A549 (cell line): ENCODE measurements at regions not wholly inside any gene's neighbourhood (a gene's known extent, or its start where the extent isn't known, plus 50 kb on each side); places are given as distances from the start of the nearest gene placed in this dataset.

Experiments
- ATAC-seq, 2 experiments: fragments of 200-7000 bp in 1 of 2; fragments of >200 bp in 1 of 2; cut with Nextera tagmentation in 1 of 2; cut with Tn5 transposase in 1 of 2; 3 replicates each; pipeline versions ENCODE4 v1.8.0 to v1.9.1; 2018 to 2020; ENCODE audit warnings: mild to moderate bottlenecking in 1 of 2, moderate library complexity in 1 of 2
- CTCF ChIA-PET: fragments of 300-600 bp; sonication (Branson Sonifier 250); formaldehyde crosslinking; extraction: SDS; loops from one replicate; lab custom pipeline; 2021; ENCODE audit warnings: antibody characterized with exemption, inconsistent platforms; lab: Yijun Ruan, JAX
- POLR2A ChIA-PET: fragments of 350-600 bp; formaldehyde crosslinking; extraction: SDS; loops from one replicate; lab custom pipeline; 2021; ENCODE audit warnings: antibody characterized with exemption, inconsistent platforms; lab: Yijun Ruan, JAX
- DNase-seq, 2 experiments: peaks; one replicate each; pipeline versions ENCODE4 v3.0.0 to v3.0.0-alpha.2; 2011 to 2016; ENCODE audit warnings: low read depth in 1 of 2, low spot score in 1 of 2
- FAIRE-seq: peaks from 2 replicates; lab custom pipeline; 2011; peaks lifted over from hg19 to GRCh38; lab: Jason Lieb, UNC
- H3K27ac ChIP-seq, 2 experiments: fragments of >200 bp; sonication (Bioruptor Twin); formaldehyde crosslinking; 3 replicates each; pipeline ENCODE4 v1.5.1; 2016 to 2017
- H3K4me1 ChIP-seq: fragments of >200 bp; sonication (Bioruptor Twin); formaldehyde crosslinking; 3 replicates; pipeline ENCODE4 v1.6.1; 2016
- H3K4me2 ChIP-seq: fragments of >200 bp; sonication (Bioruptor Twin); formaldehyde crosslinking; 3 replicates; pipeline ENCODE4 v1.6.1; 2016
- H3K4me3 ChIP-seq: fragments of >200 bp; sonication (Bioruptor Twin); formaldehyde crosslinking; 3 replicates; pipeline ENCODE4 v1.5.1; 2016
- H3K9me3 ChIP-seq: fragments of >200 bp; sonication (Bioruptor Twin); formaldehyde crosslinking; 3 replicates; pipeline ENCODE4 v1.6.1; 2016
- CEBPB ChIP-seq, 2 experiments: fragments of >200 bp in 1 of 2; sonication (Bioruptor Twin) in 1 of 2; formaldehyde crosslinking in 1 of 2; IDR thresholded peaks; 2 replicates each; pipeline ENCODE4 v1.6.1; 2012 to 2016
- CHD4 ChIP-seq: fragments of 200-600 bp; sonication (generic); IDR thresholded peaks from 2 replicates; pipeline ENCODE4 v1.6.1; 2016; ENCODE audit warnings: antibody characterized with exemption, mild to moderate bottlenecking, borderline replicate concordance
- EHF ChIP-seq: fragments of 250-450 bp; sonication (Bioruptor Pico); IDR thresholded peaks from 2 replicates; pipeline ENCODE4 v1.5.0; 2020; ENCODE audit warnings: mild to moderate bottlenecking
- HOXA7 ChIP-seq: fragments of 250-450 bp; sonication (Bioruptor Pico); IDR thresholded peaks from 2 replicates; pipeline ENCODE4 v1.5.0; 2020; ENCODE audit warnings: mild to moderate bottlenecking, moderate library complexity
- JUNB ChIP-seq: fragments of >200 bp; sonication (Bioruptor Twin); formaldehyde crosslinking; IDR thresholded peaks from 2 replicates; pipeline ENCODE4 v1.6.1; 2016
- POLR2A ChIP-seq: IDR thresholded peaks from 2 replicates; pipeline ENCODE4 v1.6.1; 2012; ENCODE audit warnings: mild to moderate bottlenecking, low read length
- RAD21 ChIP-seq, 2 experiments: fragments of >200 bp in 1 of 2; sonication (Bioruptor Twin) in 1 of 2; formaldehyde crosslinking in 1 of 2; IDR thresholded peaks in 1 of 2; conservative IDR thresholded peaks in 1 of 2; 2 replicates in 1 of 2; 3 replicates in 1 of 2; pipeline ENCODE4 v1.6.1; 2012 to 2018; ENCODE audit warnings: inconsistent platforms in 1 of 2
- RARB ChIP-seq: fragments of 250-450 bp; sonication (Bioruptor Pico); IDR thresholded peaks from 2 replicates; pipeline ENCODE4 v1.8.0; 2021; ENCODE audit warnings: mild to moderate bottlenecking, moderate library complexity
- RFX5 ChIP-seq: fragments of 450-650 bp; IDR thresholded peaks from 2 replicates; pipeline ENCODE4 v1.7.1; 2014; ENCODE audit warnings: antibody characterized with exemption, mild to moderate bottlenecking, moderate library complexity
- SMC3 ChIP-seq: fragments of >200 bp; sonication (Bioruptor Twin); formaldehyde crosslinking; IDR thresholded peaks from 3 replicates; pipeline ENCODE4 v1.6.1; 2018; ENCODE audit warnings: inconsistent platforms
- SREBF2 ChIP-seq: fragments of 450-650 bp; IDR thresholded peaks from 2 replicates; pipeline ENCODE4 v1.6.1; 2014; ENCODE audit warnings: mild to moderate bottlenecking, moderate library complexity
- TFCP2L1 ChIP-seq: fragments of 250-450 bp; sonication (Bioruptor Pico); IDR thresholded peaks from 2 replicates; pipeline ENCODE4 v1.5.0; 2021; ENCODE audit warnings: mild to moderate bottlenecking
- TP53 ChIP-seq: fragments of 250-450 bp; sonication (Bioruptor Pico); IDR thresholded peaks from 2 replicates; pipeline ENCODE4 v1.5.0; 2021; ENCODE audit warnings: mild to moderate bottlenecking, moderate library complexity
- ZNF302 ChIP-seq: fragments of 250-450 bp; sonication (Bioruptor Pico); IDR thresholded peaks from 2 replicates; pipeline ENCODE4 v1.9.0; 2021; ENCODE audit warnings: inconsistent platforms, mild to moderate bottlenecking, moderate library complexity
- WGBS: methylation state at CpG from one replicate; pipeline ENCODE4 v1.1.6; 2017; ENCODE audit errors: missing lambda C conversion rate; 5-methylcytosine and 5-hydroxymethylcytosine counted together
- TF ChIP-seq, protein P1 (sequence below): fragments of >200 bp; sonication (Bioruptor Twin); formaldehyde crosslinking; IDR thresholded peaks from 3 replicates; pipeline ENCODE4 v1.5.1; 2016
- TF ChIP-seq, protein P2 (sequence below): fragments of >200 bp; sonication (Bioruptor Twin); formaldehyde crosslinking; IDR thresholded peaks from 3 replicates; pipeline ENCODE4 v1.6.1; 2016
- TF ChIP-seq, protein P3 (sequence below): fragments of >200 bp; sonication (Bioruptor Twin); formaldehyde crosslinking; IDR thresholded peaks from 2 replicates; pipeline ENCODE4 v1.6.1; 2016
- TF ChIP-seq, protein P4 (sequence below): fragments of 250-450 bp; sonication (Bioruptor Pico); IDR thresholded peaks from 2 replicates; pipeline ENCODE4 v1.5.0; 2021; ENCODE audit warnings: mild to moderate bottlenecking, moderate library complexity, borderline replicate concordance
- TF ChIP-seq, protein P5 (sequence below): fragments of 250-450 bp; sonication (Bioruptor Pico); IDR thresholded peaks from 2 replicates; pipeline ENCODE4 v1.5.0; 2020; ENCODE audit warnings: low read depth, mild to moderate bottlenecking, moderate library complexity

DNA sequence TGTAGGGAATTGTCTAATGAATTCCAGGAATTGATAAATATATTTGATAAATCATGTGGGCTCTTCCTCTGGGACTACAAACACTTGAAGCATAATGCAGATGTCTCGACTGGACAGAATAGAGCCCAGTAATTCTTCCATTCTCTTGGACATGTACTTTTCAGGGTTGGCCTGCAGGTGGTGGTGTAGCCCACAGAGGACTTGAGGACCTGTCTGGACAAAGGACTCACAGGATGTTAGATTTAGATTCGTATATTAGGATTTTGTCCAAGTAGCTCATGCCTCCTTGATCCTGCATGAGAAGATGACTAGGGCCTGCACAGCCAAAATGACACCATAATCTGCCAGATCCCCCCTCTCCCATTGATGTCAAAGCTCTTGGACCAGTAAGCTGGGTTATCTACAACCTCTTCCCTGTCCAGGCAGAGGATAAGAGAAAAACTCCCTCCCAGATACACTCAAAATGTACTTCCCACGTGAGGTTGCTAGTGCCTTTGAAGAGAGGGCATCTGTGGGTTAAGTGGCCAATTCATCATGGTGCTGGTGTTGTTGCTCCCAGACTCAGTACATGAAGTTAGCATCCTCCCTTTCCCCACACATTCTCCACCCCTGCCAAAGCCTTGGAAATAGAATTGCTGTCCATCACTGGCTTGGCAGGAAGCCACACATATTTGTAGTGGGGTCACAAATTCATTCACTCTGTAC, 88.6 kb upstream of the ZNF280D start:
- ATAC-seq (peak; percentile 88 to 97), FAIRE-seq (no peak), DNase-seq (peak; percentile 58 to 80)
- Histone ChIP-seq H3K9me3 (no peaks in the 10 kb centered on the region), H3K27ac (peak overlapping the region in 1 of 2 experiments; percentile 52; a peak in 2 of 6 replicates), H3K4me3 (no peak overlapping the region), H3K4me2 (0 out of 3 replicates have a peak overlapping the region, but pooled peaks have one; percentile 2), H3K4me1 (peaks cover 7% of the 10 kb centered on the region)
- CTCF ChIA-PET, result interaction anchor here (0.5 to 4.2 kb wide), 21 partner anchors 9 to 1090 kb away, joined by 3 to 14 read pairs (median 3); no protein-coding TSS in a partner anchor
- TF ChIP-seq, protein P1, sequence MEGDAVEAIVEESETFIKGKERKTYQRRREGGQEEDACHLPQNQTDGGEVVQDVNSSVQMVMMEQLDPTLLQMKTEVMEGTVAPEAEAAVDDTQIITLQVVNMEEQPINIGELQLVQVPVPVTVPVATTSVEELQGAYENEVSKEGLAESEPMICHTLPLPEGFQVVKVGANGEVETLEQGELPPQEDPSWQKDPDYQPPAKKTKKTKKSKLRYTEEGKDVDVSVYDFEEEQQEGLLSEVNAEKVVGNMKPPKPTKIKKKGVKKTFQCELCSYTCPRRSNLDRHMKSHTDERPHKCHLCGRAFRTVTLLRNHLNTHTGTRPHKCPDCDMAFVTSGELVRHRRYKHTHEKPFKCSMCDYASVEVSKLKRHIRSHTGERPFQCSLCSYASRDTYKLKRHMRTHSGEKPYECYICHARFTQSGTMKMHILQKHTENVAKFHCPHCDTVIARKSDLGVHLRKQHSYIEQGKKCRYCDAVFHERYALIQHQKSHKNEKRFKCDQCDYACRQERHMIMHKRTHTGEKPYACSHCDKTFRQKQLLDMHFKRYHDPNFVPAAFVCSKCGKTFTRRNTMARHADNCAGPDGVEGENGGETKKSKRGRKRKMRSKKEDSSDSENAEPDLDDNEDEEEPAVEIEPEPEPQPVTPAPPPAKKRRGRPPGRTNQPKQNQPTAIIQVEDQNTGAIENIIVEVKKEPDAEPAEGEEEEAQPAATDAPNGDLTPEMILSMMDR, result peak; percentile 78
- no peak for TF ChIP-seq SREBF2
- TF ChIP-seq RAD21 (conservative IDR thresholded peaks at IDR 0.05 in 1 of 2, IDR thresholded peaks at IDR 0.05 in 1 of 2), result peak; percentile 84 to 96
- TF ChIP-seq SMC3, result peak; percentile 80
- POLR2A ChIA-PET, result interaction anchor here (1.1 to 1.6 kb wide), 2 partner anchors 66 to 96 kb away, joined by 3 to 4 read pairs; partner anchors contain the start of gene TCF12
- whole genome bisulfite sequencing, result 14% methylated on average over 3 of the region's 3 CpGs

DNA sequence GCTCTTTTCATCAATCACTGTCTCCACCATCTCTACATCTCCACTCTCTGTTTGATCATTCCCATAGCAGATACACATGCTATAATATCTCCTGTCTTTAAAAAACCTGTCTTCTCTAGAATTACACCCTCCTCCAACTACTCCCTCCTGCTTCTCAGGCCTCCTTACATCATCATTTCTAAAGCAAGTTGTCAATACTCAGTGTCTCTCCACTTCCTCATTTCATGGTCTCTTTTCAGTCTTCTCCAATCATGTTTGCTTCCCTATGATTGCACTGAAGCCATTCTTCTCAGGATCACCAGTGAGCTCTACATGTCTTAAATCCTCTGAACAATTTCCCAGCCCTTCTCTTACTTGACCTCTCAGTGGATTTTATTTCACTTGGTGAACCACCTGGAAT, 87.0 kb upstream of the ZNF280D start:
- Histone ChIP-seq H3K27ac (no peak overlapping the region), H3K9me3 (no peaks in the 10 kb centered on the region), H3K4me2 (no peak overlapping the region), H3K4me1 (peaks cover 9% of the 10 kb centered on the region), H3K4me3 (no peak overlapping the region)
- ChIA-PET CTCF (interaction anchor here (0.5 to 2.8 kb wide), 7 partner anchors 49 to 486 kb away, joined by 3 to 8 read pairs (median 3); no protein-coding TSS in a partner anchor), POLR2A (no interaction called here)
- no peak for ATAC-seq
- no peak for TF ChIP-seq TFCP2L1
- no peak for TF ChIP-seq TP53 (CRISPR knock-in tag)
- TF ChIP-seq SMC3, result no peak
- TF ChIP-seq, protein P1, result no peak
- TF ChIP-seq POLR2A, result no peak
- TF ChIP-seq, protein P2, sequence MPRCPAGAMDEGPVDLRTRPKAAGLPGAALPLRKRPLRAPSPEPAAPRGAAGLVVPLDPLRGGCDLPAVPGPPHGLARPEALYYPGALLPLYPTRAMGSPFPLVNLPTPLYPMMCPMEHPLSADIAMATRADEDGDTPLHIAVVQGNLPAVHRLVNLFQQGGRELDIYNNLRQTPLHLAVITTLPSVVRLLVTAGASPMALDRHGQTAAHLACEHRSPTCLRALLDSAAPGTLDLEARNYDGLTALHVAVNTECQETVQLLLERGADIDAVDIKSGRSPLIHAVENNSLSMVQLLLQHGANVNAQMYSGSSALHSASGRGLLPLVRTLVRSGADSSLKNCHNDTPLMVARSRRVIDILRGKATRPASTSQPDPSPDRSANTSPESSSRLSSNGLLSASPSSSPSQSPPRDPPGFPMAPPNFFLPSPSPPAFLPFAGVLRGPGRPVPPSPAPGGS, result no peak
- TF ChIP-seq JUNB, result no peak
- TF ChIP-seq ZNF302 (CRISPR knock-in tag), result no peak
- no peak for TF ChIP-seq RFX5
- no peak for TF ChIP-seq CHD4
- TF ChIP-seq, protein P3, sequence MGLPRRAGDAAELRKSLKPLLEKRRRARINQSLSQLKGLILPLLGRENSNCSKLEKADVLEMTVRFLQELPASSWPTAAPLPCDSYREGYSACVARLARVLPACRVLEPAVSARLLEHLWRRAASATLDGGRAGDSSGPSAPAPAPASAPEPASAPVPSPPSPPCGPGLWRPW, result no peak
- TF ChIP-seq, protein P4, sequence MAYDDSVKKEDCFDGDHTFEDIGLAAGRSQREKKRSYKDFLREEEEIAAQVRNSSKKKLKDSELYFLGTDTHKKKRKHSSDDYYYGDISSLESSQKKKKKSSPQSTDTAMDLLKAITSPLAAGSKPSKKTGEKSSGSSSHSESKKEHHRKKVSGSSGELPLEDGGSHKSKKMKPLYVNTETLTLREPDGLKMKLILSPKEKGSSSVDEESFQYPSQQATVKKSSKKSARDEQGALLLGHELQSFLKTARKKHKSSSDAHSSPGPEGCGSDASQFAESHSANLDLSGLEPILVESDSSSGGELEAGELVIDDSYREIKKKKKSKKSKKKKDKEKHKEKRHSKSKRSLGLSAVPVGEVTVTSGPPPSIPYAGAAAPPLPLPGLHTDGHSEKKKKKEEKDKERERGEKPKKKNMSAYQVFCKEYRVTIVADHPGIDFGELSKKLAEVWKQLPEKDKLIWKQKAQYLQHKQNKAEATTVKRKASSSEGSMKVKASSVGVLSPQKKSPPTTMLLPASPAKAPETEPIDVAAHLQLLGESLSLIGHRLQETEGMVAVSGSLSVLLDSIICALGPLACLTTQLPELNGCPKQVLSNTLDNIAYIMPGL (CRISPR knock-in tag), result no peak
- TF ChIP-seq RARB (CRISPR knock-in tag), result no peak
- no peak for TF ChIP-seq HOXA7 (CRISPR knock-in tag)
- TF ChIP-seq, protein P5, sequence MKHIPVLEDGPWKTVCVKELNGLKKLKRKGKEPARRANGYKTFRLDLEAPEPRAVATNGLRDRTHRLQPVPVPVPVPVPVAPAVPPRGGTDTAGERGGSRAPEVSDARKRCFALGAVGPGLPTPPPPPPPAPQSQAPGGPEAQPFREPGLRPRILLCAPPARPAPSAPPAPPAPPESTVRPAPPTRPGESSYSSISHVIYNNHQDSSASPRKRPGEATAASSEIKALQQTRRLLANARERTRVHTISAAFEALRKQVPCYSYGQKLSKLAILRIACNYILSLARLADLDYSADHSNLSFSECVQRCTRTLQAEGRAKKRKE (CRISPR knock-in tag), result no peak
- no peak for TF ChIP-seq CEBPB (IDR thresholded peaks at IDR 0.05)
- TF ChIP-seq EHF (CRISPR knock-in tag), result no peak
- no peak for DNase-seq
- no peak for FAIRE-seq
